Sigmoid colon (tissue), 4 donors: ENCODE measurements at regions not wholly inside any gene's neighbourhood (a gene's known extent, or its start where the extent isn't known, plus 50 kb on each side); places are given as distances from the start of the nearest gene placed in this dataset.

ENCODE experiments used
- CTCF ChIP-seq, 4 experiments: fragments of 450-650 bp in 3 of 4; fragments of 200-600 bp in 1 of 4; IDR thresholded peaks; one replicate each; pipeline ENCODE4 v1.5.1; 2016 to 2019; ENCODE audit warnings: antibody characterized with exemption in 4 of 4, mild to moderate bottlenecking in 3 of 4, moderate library complexity in 2 of 4
- EP300 ChIP-seq, 4 donors: sonication (generic); formaldehyde crosslinking; IDR thresholded peaks; one replicate each; pipeline ENCODE4 v1.6.1; 2017; ENCODE audit warnings: antibody characterized with exemption in 4 of 4

GRCh38 chr13:34338102-34338501 lies 520.2 kb downstream of the RFC3 start:
- TF ChIP-seq CTCF (IDR thresholded peaks at IDR 0.05) (no peak), EP300 (IDR thresholded peaks at IDR 0.05) (no peak)
